Left lung (tissue), 4 donors: ENCODE measurements at regions not wholly inside any gene's neighbourhood (a gene's known extent, or its start where the extent isn't known, plus 50 kb on each side); places are given as distances from the start of the nearest gene placed in this dataset.

Source experiments
- ATAC-seq: fragments of 200-7000 bp; cut with Tn5 transposase; one replicate; pipeline ENCODE4 v1.9.1; 2020; ENCODE audit warnings: moderate library complexity
- DNase-seq, 4 donors: peaks; one replicate each; pipeline ENCODE4 v3.0.0-alpha.2; 2013 to 2020
- H3K27ac ChIP-seq, 2 donors: fragments of 200-600 bp; sonication (generic) in 1 of 2; one replicate each; pipeline versions ENCODE4 v1.5.0 to v1.8.0; 2020 to 2021
- H3K27me3 ChIP-seq, 2 donors: fragments of 200-600 bp; sonication (generic) in 1 of 2; one replicate each; pipeline versions ENCODE4 v1.5.0 to v1.8.0; 2020 to 2021
- H3K36me3 ChIP-seq, 2 donors: fragments of 200-600 bp; sonication (generic) in 1 of 2; one replicate each; pipeline versions ENCODE4 v1.5.0 to v1.8.0; 2020 to 2021
- H3K4me1 ChIP-seq, 2 donors: fragments of 200-600 bp; one replicate each; pipeline ENCODE4 v1.8.0; 2021
- H3K4me3 ChIP-seq, 2 donors: fragments of 200-600 bp; sonication (generic) in 1 of 2; one replicate each; pipeline versions ENCODE4 v1.5.0 to v1.8.0; 2020 to 2021; ENCODE audit warnings: mild to moderate bottlenecking in 1 of 2
- H3K9me3 ChIP-seq, 2 donors: fragments of 200-600 bp; sonication (generic) in 1 of 2; one replicate each; pipeline versions ENCODE4 v1.5.0 to v1.8.0; 2020 to 2021
- CTCF ChIP-seq, 2 donors: fragments of 200-600 bp; sonication (generic) in 1 of 2; IDR thresholded peaks; one replicate each; pipeline versions ENCODE4 v1.5.0 to v1.8.0; 2021; ENCODE audit warnings: antibody characterized with exemption in 2 of 2
- intact Hi-C, 2 donors: fragments of 100-400 bp; cut with DNase I; formaldehyde crosslinking; loops; one replicate each; pipeline versions ENCODE4 v1.11.2 to v1.14.2; 2022
- donor health status: DM: no; HTN: yes; CAD: no.
- donor health status: DM: no; HTN: no; CAD: no.

GRCh38 chr5:167732499-167732898 lies 558.9 kb upstream of the WWC1 start:
- no peaks in the 10 kb centered on the region for H3K4me1 ChIP-seq
- no peak for DNase-seq
- no peak overlapping the region for H3K4me3 ChIP-seq
- no peak overlapping the region for H3K27ac ChIP-seq
- TF ChIP-seq CTCF (IDR thresholded peaks at IDR 0.05) = no peak
- no peak for ATAC-seq
- H3K9me3 ChIP-seq = no peaks in the 10 kb centered on the region
- H3K36me3 ChIP-seq = no peaks in the 10 kb centered on the region
- H3K27me3 ChIP-seq = no peaks in the 10 kb centered on the region
- intact Hi-C loops = no loop called here

GRCh38 chr5:167736992-167737391 lies 554.5 kb upstream of the WWC1 start:
- Histone ChIP-seq H3K9me3 (no peaks in the 10 kb centered on the region), H3K27me3 (no peaks in the 10 kb centered on the region), H3K36me3 (no peaks in the 10 kb centered on the region), H3K27ac (no peak overlapping the region), H3K4me1 (no peaks in the 10 kb centered on the region), H3K4me3 (no peak overlapping the region)
- ATAC-seq (no peak), DNase-seq (peak in 1 of 4 donors; percentile 54)
- intact Hi-C loops = no loop called here
- no peak for TF ChIP-seq CTCF (IDR thresholded peaks at IDR 0.05)

GRCh38 chr5:167743695-167744464 lies 547.6 kb upstream of the WWC1 start:
- no peaks in the 10 kb centered on the region for H3K4me1 ChIP-seq
- no peaks in the 10 kb centered on the region for H3K36me3 ChIP-seq
- no peak for TF ChIP-seq CTCF (IDR thresholded peaks at IDR 0.05)
- ATAC-seq (peak; percentile 15), DNase-seq (no peak)
- no peak overlapping the region for H3K4me3 ChIP-seq
- H3K27me3 ChIP-seq = no peaks in the 10 kb centered on the region
- H3K9me3 ChIP-seq = no peaks in the 10 kb centered on the region
- intact Hi-C loops = no loop called here
- H3K27ac ChIP-seq = no peak overlapping the region

GRCh38 chr5:167745868-167746267 lies 545.6 kb upstream of the WWC1 start:
- DNase-seq (no peak), ATAC-seq (no peak)
- Histone ChIP-seq H3K9me3 (no peaks in the 10 kb centered on the region), H3K4me1 (no peaks in the 10 kb centered on the region), H3K27ac (no peak overlapping the region), H3K27me3 (no peaks in the 10 kb centered on the region), H3K4me3 (no peak overlapping the region), H3K36me3 (no peaks in the 10 kb centered on the region)
- TF ChIP-seq CTCF (IDR thresholded peaks at IDR 0.05) = no peak
- intact Hi-C loops = no loop called here

GRCh38 chr5:167750586-167750985 lies 540.9 kb upstream of the WWC1 start:
- H3K4me3 ChIP-seq = no peak overlapping the region
- H3K27ac ChIP-seq = no peak overlapping the region
- H3K36me3 ChIP-seq = no peaks in the 10 kb centered on the region
- DNase-seq (no peak), ATAC-seq (no peak)
- no peaks in the 10 kb centered on the region for H3K4me1 ChIP-seq
- H3K27me3 ChIP-seq = peaks cover 0 to 3% of the 10 kb centered on the region in 2 donors
- intact Hi-C loops = no loop called here
- TF ChIP-seq CTCF (IDR thresholded peaks at IDR 0.05) = no peak
- H3K9me3 ChIP-seq = no peaks in the 10 kb centered on the region
